Epithelial cell of proximal tubule (primary cell): ENCODE measurements at regions not wholly inside any gene's neighbourhood (a gene's known extent, or its start where the extent isn't known, plus 50 kb on each side); places are given as distances from the start of the nearest gene placed in this dataset.

Source experiments
- DNase-seq: peaks from one replicate; pipeline ENCODE4 v3.0.0-alpha.2; 2011; ENCODE audit warnings: low read depth
- H3K4me3 ChIP-seq: 2 replicates; pipeline ENCODE4 v1.5.1; 2011; ENCODE audit warnings: low read depth, mild to moderate bottlenecking, low read length
- TF ChIP-seq, protein P1 (sequence below): conservative IDR thresholded peaks from 2 replicates; pipeline ENCODE4 v1.5.1; 2012; ENCODE audit warnings: low read depth, mild to moderate bottlenecking, low read length

DNA sequence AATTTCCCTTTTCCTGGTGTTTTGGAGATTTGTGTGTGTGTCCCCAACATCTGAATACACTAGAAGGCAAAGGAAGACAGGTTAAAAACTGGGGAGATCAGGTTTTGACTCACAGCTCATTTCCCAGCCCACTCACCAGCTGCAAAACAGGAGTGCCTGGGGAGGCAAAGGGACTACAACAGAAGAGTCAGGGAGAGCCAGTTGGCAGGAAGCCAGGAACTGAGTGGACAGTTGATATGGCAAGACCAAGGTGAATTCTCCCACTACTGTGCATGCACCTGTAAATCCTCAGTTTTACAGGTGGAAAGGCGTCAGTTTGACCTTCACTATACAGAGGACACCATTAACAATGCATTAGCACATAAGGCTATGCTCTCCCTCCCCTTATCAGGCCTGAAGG, 901.5 kb upstream of the SEMA6D start:
- no peak overlapping the region for H3K4me3 ChIP-seq
- TF ChIP-seq, protein P1, sequence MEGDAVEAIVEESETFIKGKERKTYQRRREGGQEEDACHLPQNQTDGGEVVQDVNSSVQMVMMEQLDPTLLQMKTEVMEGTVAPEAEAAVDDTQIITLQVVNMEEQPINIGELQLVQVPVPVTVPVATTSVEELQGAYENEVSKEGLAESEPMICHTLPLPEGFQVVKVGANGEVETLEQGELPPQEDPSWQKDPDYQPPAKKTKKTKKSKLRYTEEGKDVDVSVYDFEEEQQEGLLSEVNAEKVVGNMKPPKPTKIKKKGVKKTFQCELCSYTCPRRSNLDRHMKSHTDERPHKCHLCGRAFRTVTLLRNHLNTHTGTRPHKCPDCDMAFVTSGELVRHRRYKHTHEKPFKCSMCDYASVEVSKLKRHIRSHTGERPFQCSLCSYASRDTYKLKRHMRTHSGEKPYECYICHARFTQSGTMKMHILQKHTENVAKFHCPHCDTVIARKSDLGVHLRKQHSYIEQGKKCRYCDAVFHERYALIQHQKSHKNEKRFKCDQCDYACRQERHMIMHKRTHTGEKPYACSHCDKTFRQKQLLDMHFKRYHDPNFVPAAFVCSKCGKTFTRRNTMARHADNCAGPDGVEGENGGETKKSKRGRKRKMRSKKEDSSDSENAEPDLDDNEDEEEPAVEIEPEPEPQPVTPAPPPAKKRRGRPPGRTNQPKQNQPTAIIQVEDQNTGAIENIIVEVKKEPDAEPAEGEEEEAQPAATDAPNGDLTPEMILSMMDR = no peak
- no peak for DNase-seq

DNA sequence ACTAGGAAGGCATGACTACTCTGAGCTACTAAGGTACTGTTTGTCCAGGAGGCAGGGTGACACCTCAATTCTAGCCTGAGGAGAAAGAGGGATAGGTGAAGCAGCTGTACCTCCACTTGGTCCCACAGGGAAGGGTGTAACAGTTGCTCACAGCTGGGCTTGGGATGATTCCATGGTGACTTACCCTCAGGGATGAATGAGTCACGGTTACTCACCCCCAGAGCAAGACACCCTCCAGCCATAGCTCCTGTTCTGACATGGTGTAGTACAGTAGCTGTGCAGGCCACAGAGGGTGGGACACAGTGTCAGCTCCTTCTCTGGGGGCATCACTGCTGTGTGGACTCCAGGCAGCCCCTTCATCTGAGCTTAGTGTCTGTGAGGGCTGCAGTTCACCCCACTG, 868.6 kb upstream of the SEMA6D start:
- TF ChIP-seq, protein P1 = no peak
- DNase-seq = no peak
- no peak overlapping the region for H3K4me3 ChIP-seq

DNA sequence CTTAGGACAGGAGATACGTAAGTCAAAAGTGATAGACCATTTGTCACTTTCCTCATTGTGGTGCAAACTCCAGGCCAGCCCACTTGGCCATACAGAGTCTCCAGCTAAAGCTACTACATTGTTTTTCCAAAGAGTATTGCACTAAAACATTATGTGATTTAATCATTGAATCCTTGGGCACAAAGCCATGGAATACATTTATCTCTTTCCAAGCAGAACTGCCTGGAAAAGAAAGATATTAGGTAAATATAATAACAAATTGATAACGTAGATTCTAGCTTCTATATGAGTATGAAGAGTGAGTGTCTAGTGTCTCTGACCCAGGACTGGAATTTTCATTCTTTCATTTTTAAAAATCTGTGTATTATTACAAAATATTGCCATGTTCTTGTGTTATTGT, 863.7 kb upstream of the SEMA6D start:
- H3K4me3 ChIP-seq = no peak overlapping the region
- DNase-seq = no peak
- TF ChIP-seq, protein P1 = no peak

DNA sequence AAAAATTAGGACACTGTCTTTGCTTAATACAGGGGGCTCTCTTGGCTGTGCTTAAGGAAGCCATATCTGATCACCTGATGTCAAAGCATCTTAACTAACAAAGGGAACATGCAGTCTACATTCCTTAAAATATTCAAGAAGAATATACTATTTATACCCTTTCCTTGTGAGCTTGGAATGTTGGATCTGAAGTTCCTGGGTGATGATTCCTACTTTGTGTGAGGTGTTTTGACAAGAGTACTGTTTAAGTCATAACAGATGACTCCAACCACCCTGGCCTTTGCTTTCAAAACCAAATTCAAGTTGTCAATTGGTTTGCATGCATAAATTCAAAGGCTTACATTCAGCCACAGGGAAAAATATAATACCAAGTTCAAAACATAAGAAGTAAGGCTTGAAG, 862.7 kb upstream of the SEMA6D start:
- no peak for DNase-seq
- TF ChIP-seq, protein P1 = no peak
- H3K4me3 ChIP-seq = no peak overlapping the region

DNA sequence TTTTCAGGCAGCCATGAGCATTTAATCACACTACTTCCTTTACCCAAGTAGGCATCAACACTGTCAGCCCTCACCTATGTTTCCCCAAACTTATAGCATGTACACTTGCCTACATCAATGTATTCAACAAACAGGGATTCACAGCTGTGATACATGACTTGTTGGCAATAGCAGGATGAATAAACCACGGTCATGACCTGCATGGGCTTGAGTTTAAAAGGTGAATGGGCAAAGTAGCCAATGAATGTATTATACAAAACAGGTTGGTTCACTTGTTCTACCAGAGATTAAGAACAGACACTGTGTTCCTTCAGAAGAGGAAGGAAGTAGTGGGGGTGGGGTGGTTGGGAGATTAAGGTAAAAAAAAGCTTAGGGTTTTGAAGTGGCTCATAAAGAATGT, 861.9 kb upstream of the SEMA6D start:
- TF ChIP-seq, protein P1 = no peak
- DNase-seq = no peak
- H3K4me3 ChIP-seq = no peak overlapping the region

DNA sequence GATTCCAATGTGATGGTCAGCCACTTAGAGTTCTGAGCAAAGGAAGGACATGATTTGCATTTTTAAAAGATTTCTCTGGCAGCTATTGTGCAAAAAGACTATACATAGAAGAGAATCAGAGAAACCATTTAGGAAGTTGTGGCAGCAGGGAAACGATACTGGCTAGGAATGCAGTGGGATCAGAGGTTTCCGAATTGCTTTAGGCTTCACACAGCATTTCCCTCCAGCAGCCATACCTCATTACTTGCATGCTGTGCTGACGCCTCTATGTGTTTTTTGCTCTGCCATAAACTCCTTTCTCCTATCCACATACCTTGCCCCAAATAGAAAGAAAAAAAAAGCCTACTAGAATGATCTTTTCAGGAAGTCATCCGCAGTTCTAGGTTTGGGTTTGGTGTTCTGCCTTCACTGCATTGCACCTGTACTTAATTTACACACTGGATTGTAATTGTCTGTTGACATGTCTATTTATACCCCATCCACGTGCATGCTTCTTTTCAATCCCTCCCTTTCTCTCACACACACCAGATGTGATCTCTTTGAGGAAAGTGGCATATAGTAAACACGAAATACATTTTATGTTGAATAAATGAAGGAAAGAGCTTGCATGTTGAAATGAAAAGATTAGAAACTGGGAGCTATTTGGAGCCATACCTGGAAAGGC, 860.3 kb upstream of the SEMA6D start:
- TF ChIP-seq, protein P1 = no peak
- no peak for DNase-seq
- H3K4me3 ChIP-seq = no peak overlapping the region

DNA sequence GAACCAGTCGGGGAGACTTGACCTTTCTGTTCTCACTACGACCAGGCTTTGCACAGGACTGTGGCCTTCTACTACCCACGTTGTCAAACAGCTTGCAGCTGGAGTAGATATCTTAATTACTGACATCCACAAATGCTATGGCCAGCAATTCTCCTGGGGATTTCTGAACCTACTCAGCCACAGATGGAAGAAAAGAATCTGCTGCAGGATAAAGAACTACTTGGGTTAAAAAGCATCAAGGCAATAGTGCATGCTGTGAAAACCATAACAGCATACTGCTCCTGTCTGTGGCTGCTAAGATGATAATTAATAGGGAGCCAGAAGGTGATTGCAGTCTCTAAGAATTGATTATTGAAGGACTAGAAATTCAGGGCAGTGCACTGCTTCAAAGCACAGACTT, 859.2 kb upstream of the SEMA6D start:
- DNase-seq = no peak
- H3K4me3 ChIP-seq = no peak overlapping the region
- TF ChIP-seq, protein P1 = no peak
